ENCODE measurements at regions not wholly inside any gene's neighbourhood (a gene's known extent, or its start where the extent isn't known, plus 50 kb on each side); places are given as distances from the start of the nearest gene placed in this dataset.

DNA sequence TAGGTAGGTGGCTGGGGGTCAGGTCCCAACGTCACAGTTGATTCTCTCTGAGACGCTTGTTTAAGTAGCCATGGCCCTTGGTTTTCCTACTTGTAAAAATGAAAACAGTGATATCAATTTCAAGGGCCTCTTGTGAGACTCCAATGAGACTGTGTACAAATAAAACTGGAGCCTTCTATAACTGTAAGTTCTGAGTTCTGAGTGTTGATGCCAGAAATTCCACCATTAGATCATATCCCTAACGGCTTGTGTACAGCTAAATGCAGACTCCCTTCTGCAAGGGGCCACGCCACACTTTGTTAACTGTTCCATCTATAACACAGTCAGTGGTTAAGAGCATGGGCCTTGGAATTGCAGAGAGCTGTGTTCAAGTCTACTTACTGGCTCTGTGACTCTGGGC, 267.3 kb downstream of the TLE3 start:
- TF ChIP-seq POLR2A (IDR thresholded peaks at IDR 0.05) = no peak
- TF ChIP-seq, protein P1, sequence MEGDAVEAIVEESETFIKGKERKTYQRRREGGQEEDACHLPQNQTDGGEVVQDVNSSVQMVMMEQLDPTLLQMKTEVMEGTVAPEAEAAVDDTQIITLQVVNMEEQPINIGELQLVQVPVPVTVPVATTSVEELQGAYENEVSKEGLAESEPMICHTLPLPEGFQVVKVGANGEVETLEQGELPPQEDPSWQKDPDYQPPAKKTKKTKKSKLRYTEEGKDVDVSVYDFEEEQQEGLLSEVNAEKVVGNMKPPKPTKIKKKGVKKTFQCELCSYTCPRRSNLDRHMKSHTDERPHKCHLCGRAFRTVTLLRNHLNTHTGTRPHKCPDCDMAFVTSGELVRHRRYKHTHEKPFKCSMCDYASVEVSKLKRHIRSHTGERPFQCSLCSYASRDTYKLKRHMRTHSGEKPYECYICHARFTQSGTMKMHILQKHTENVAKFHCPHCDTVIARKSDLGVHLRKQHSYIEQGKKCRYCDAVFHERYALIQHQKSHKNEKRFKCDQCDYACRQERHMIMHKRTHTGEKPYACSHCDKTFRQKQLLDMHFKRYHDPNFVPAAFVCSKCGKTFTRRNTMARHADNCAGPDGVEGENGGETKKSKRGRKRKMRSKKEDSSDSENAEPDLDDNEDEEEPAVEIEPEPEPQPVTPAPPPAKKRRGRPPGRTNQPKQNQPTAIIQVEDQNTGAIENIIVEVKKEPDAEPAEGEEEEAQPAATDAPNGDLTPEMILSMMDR (IDR thresholded peaks at IDR 0.05) = no peak
